Right cardiac atrium (tissue), 5 donors: ENCODE measurements at regions not wholly inside any gene's neighbourhood (a gene's known extent, or its start where the extent isn't known, plus 50 kb on each side); places are given as distances from the start of the nearest gene placed in this dataset.
"Not testable (repeated sequence)": the region's sequence is repeated elsewhere in the genome, so short reads cannot be mapped to it uniquely, and the experiment has no call there.

Source experiments
- ATAC-seq, 2 donors: fragments of 200-7000 bp; cut with Tn5 transposase; one replicate each; pipeline versions ENCODE4 v1.8.0 to v1.9.1; 2020; ENCODE audit warnings: moderate library complexity in 2 of 2, mild to moderate bottlenecking in 1 of 2
- DNase-seq, 3 donors: peaks; one replicate each; pipeline ENCODE4 v3.0.0-alpha.2; 2020
- H3K27ac ChIP-seq: one replicate; pipeline ENCODE4 v1.5.1; 2013; ENCODE audit warnings: mild to moderate bottlenecking, low read length, control low read depth, moderate library complexity
- H3K27me3 ChIP-seq: one replicate; pipeline ENCODE4 v1.6.1; 2013; ENCODE audit not compliant: control insufficient read depth, insufficient read depth
- H3K4me1 ChIP-seq: one replicate; pipeline ENCODE4 v1.6.1; 2013; ENCODE audit warnings: low read length; ENCODE audit not compliant: control insufficient read depth, insufficient read depth
- H3K4me3 ChIP-seq: one replicate; pipeline ENCODE4 v1.5.1; 2013; ENCODE audit warnings: low read length, control low read depth
- H3K9me3 ChIP-seq: one replicate; pipeline ENCODE4 v1.6.1; 2013; ENCODE audit warnings: low read length; ENCODE audit not compliant: control insufficient read depth
- WGBS: extraction: QIAGEN DNeasy Blood & Tissue Kit; methylation state at CpG from one replicate; pipeline ENCODE4 v1.1.7; 2013; 5-methylcytosine and 5-hydroxymethylcytosine counted together
- intact Hi-C, 4 donors: fragments of 100-400 bp; cut with DNase I; formaldehyde crosslinking; loops; one replicate each; pipeline versions ENCODE4 v1.11.0 to v1.14.0; 2022 to 2023
- donor health status: healthy with polysubstance abuse.
- donor health status: DM: no; HTN: yes; CAD: no.
- donor health status: DM: no; HTN: no; CAD: no.
- donor health status: DM: no; HTN: yes; CAD: no; lungs with severe emphysema.
- donor health status: DM: yes; HTN: yes; CAD: no.

DNA sequence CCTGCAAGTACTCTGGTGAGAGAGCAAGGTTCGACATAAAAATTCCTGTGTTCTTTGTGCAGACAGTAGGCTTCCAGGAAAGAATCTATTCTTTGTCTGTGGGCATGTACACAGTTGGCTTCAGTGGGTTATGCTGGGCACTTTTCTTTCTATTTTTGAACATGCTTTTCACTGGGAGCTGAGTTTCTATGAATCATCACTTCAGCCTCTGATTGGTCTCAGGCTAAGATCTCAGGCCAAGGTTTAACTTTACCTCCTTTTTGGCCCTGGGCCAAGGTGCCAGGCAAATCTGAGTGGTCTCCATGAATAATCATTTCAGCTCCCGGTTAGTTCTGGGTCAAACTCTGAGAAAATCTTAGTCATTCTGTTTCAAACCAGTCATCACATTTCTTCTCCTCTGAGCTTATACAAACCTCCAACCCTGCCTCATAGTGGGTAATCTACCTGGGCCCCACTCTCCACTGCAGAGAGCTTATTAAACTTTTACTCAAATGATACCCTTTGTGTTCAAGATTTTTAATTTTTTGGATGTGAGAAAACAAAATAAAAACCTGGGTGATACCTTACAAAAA, 158.8 kb downstream of the RBMY1D start:
- DNase-seq, H3K4me1 ChIP-seq, H3K9me3 ChIP-seq, ATAC-seq, intact Hi-C loops, H3K4me3 ChIP-seq, H3K27me3 ChIP-seq, H3K27ac ChIP-seq: not testable (repeated sequence)
- no CpG with 5 or more reads among the region's 2 CpGs for WGBS

DNA sequence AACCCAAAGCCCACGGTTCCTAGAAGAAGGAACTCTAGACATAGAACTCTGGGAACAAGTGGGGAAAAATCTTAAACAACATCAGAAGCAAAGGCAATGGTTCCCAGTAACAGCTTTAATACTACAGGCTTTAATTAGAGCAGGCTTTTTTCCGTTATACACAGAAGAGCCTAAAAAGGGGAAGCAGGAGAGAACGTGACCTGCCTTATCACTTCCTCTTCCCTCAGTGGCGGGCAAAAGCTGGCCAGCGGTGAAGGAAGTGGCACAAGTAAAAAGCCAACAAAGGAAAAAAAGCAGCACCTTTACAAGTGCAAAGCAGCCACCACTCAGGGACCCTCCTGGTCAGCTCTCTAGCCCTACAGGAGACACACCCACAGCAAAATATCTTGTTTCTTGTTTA, 149.3 kb downstream of the RBMY1D start:
- ATAC-seq, H3K9me3 ChIP-seq, H3K4me3 ChIP-seq, H3K4me1 ChIP-seq, H3K27ac ChIP-seq, DNase-seq, H3K27me3 ChIP-seq, intact Hi-C loops: not testable (repeated sequence)
- WGBS: no CpG with 5 or more reads among the region's 5 CpGs

DNA sequence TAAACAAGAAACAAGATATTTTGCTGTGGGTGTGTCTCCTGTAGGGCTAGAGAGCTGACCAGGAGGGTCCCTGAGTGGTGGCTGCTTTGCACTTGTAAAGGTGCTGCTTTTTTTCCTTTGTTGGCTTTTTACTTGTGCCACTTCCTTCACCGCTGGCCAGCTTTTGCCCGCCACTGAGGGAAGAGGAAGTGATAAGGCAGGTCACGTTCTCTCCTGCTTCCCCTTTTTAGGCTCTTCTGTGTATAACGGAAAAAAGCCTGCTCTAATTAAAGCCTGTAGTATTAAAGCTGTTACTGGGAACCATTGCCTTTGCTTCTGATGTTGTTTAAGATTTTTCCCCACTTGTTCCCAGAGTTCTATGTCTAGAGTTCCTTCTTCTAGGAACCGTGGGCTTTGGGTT, 134.1 kb downstream of the RBMY1D start:
- H3K4me3 ChIP-seq, H3K4me1 ChIP-seq, H3K9me3 ChIP-seq, H3K27me3 ChIP-seq, DNase-seq, H3K27ac ChIP-seq, intact Hi-C loops, ATAC-seq: not testable (repeated sequence)
- no CpG with 5 or more reads among the region's 5 CpGs for WGBS

DNA sequence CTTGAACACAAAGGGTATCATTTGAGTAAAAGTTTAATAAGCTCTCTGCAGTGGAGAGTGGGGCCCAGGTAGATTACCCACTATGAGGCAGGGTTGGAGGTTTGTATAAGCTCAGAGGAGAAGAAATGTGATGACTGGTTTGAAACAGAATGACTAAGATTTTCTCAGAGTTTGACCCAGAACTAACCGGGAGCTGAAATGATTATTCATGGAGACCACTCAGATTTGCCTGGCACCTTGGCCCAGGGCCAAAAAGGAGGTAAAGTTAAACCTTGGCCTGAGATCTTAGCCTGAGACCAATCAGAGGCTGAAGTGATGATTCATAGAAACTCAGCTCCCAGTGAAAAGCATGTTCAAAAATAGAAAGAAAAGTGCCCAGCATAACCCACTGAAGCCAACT, 126.5 kb downstream of the RBMY1D start:
- ATAC-seq, H3K27ac ChIP-seq, intact Hi-C loops, H3K4me3 ChIP-seq, H3K9me3 ChIP-seq, H3K27me3 ChIP-seq, H3K4me1 ChIP-seq, DNase-seq: not testable (repeated sequence)
- no CpG with 5 or more reads among the region's 1 CpG for WGBS

DNA sequence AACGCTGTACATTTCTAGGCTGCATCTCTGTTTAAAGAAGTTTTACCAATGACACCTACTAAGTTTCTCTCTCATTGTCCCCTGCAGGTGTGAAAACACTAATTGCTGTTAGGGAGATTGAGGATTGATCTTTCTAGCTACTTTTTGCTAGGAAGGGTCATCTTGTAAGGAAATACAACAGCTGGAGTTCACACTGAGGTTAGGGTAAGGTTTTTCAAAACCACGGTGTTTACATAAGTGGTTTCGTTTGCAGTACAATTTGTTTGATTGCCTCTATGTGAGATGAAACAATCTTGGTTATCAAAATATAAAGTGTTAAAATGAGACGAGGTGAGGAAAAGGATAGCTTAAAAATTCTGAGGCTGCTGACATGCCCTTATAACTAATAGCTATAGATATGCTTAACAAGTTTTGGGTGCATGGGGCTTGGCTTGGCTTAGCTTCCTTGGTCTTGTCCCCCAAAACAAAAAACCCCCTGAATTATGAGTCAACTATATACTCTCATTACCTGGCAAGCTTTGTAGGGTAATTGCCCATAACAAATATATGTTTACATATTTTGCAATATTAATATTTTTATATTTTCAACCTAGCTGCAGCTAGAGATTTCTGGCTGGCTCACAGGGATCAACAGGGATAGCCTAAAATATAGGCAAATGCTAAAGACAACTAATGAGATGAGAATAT, 112.0 kb downstream of the RBMY1D start:
- intact Hi-C loops, H3K27me3 ChIP-seq, DNase-seq, ATAC-seq, H3K4me3 ChIP-seq, H3K9me3 ChIP-seq, H3K4me1 ChIP-seq, H3K27ac ChIP-seq: not testable (repeated sequence)
- no CpG with 5 or more reads among the region's 4 CpGs for WGBS

DNA sequence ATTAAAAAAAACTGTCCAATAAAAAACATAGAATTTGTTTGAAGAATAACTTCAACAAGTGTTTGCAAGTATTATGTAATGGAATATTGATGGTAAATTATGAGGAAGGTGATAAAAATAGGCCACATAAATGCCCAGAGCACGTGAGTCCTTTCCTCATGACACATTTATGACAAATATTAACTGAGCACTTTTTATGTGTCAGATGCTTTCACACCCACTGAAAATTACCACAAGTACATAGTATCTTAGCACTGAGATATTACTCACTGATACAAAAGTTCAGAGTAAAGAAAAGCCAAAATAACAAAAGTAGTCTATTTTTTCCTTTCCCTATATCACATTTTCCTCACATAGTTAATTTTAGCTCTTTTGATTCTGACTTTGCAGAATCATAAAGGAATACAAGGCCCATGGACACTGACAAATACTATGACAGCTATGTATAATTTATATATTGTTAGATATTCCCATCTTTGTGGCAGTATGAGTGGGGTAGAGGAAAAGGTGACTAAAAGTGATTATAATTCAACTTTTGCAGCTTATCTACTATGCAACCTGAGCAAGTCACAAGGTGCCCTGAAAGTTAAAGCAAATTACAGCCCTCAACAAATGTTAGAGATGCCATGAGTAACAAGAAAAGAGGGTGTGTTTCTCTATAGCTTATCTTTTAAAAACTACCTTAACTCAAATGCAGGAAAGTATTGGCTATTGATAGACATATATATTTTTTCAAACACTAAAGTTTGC, 80.7 kb downstream of the RBMY1D start:
- intact Hi-C loops: no loop called here
- Histone ChIP-seq H3K4me3 (no peak overlapping the region), H3K4me1 (no peaks in the 10 kb centered on the region), H3K9me3 (no peaks in the 10 kb centered on the region), H3K27me3 (no peaks in the 10 kb centered on the region), H3K27ac (no peak overlapping the region)
- DNase-seq (no peak), ATAC-seq (no peak)
- 7% methylated on average over 1 of the region's 1 CpG for WGBS

DNA sequence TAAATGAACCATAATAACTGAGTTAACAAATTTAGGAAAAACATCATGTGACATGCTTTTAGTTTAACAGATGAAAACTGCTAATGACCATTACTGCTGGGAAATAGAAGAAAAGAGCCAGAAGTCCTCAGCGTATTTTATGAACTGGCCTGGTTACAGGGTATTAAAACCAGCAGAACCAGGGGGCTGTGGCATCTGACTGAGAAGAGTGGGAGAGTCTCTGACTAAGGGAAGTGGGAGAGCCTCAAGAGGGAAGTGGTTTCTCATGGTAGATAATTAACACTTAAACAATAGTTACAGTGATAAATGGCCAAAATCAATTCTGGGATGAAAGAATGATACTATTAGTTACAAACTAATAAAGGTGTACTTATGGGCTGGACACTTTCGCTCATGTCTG, 79.8 kb downstream of the RBMY1D start:
- Histone ChIP-seq H3K9me3 (no peaks in the 10 kb centered on the region), H3K27ac (no peak overlapping the region), H3K4me1 (no peaks in the 10 kb centered on the region), H3K27me3 (no peaks in the 10 kb centered on the region), H3K4me3 (no peak overlapping the region)
- intact Hi-C loops: no loop called here
- ATAC-seq (no peak), DNase-seq (no peak)
- WGBS: 53% methylated on average over 2 of the region's 2 CpGs

DNA sequence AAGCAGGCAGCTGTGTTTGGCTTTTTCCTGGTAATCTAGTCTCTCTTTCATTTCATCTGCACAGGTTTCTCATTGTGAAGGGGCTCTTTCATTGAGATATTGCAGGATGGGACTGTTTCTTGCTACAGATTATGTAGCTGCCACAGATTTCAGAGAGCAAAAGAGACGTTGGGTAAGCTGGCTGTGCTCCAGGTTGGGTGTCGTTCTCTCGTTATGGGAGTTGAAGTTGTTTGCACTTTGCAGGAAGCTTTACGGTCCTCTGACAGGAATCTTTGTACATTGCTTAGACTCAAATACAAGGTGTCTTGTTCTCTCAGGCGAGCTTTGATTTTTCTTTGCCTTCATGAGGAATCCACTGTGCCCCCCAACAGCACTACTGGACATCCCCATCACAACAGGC, 72.4 kb downstream of the RBMY1D start:
- WGBS: 47% methylated on average over 5 of the region's 5 CpGs

DNA sequence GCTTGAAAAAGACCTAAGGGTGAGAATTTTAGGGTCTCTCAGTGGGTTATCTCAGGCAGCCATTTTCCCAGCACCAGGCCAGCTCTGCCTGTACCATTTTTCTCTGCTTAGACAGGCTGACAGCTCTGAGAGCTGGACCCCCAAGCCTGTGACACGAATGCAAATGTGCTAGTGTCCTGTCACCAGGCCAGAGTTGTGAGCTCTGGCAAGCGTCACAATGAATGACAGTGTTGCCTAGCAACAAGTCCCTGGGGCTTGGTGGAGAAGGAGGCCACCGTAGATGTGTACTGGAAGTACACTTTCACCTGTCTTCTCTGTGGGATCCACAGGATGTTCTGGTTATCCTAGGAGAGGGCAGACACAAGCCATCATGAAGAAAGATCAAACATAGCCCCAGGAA, 66.7 kb downstream of the RBMY1D start:
- H3K9me3 ChIP-seq: no peaks in the 10 kb centered on the region
- no peaks in the 10 kb centered on the region for H3K4me1 ChIP-seq
- H3K27me3 ChIP-seq: no peaks in the 10 kb centered on the region
- no peak for ATAC-seq
- WGBS: 25% methylated on average over 3 of the region's 3 CpGs
- H3K4me3 ChIP-seq: no peak overlapping the region
- no peak for DNase-seq
- H3K27ac ChIP-seq: no peak overlapping the region
- intact Hi-C loops: no loop called here

More for the DNA sequence above, 72.4 kb downstream of the RBMY1D start:
- intact Hi-C loops: no loop called here
- no peaks in the 10 kb centered on the region for H3K27me3 ChIP-seq
- ATAC-seq (no peak), DNase-seq (no peak)
- no peak overlapping the region for H3K4me3 ChIP-seq
- H3K4me1 ChIP-seq: no peaks in the 10 kb centered on the region
- no peaks in the 10 kb centered on the region for H3K9me3 ChIP-seq
- H3K27ac ChIP-seq: no peak overlapping the region
